ENCODE measurements at regions not wholly inside any gene's neighbourhood (a gene's known extent, or its start where the extent isn't known, plus 50 kb on each side); places are given as distances from the start of the nearest gene placed in this dataset.

DNA sequence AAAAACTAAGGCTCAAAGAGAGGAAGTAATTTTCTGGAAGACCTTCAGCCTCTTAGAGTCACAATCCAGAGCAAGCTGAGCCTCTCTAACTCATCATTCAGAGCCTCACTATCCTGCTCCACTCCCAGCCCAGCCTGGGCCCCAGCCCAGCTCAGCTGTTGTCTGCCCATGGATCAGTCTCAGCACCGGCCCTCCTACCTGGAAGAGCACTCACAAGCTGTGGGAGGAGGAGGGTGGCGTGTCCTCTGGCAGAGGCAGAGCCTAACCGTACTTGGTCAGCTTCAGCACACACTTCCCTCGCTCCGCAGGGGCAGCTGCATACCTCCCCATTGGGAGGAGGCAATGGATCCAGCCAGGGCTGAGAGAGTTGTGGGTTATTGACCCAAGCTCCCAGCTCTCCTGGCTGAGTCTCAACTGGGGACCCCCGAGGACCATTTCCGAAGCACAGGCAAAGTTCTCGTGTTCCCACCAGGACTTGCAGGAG lies 66.7 kb upstream of the GPR26 start:
- TF ChIP-seq, protein P1, sequence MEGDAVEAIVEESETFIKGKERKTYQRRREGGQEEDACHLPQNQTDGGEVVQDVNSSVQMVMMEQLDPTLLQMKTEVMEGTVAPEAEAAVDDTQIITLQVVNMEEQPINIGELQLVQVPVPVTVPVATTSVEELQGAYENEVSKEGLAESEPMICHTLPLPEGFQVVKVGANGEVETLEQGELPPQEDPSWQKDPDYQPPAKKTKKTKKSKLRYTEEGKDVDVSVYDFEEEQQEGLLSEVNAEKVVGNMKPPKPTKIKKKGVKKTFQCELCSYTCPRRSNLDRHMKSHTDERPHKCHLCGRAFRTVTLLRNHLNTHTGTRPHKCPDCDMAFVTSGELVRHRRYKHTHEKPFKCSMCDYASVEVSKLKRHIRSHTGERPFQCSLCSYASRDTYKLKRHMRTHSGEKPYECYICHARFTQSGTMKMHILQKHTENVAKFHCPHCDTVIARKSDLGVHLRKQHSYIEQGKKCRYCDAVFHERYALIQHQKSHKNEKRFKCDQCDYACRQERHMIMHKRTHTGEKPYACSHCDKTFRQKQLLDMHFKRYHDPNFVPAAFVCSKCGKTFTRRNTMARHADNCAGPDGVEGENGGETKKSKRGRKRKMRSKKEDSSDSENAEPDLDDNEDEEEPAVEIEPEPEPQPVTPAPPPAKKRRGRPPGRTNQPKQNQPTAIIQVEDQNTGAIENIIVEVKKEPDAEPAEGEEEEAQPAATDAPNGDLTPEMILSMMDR (IDR thresholded peaks at IDR 0.05; ENCODE audit: insufficient read depth, low read length, severe bottlenecking), result no peak
- Histone ChIP-seq H3K36me3 (ENCODE audit: control insufficient read depth, insufficient read depth, low read length) (no peaks in the 10 kb centered on the region), H3K4me3 (ENCODE audit: low read depth, low read length) (no peak overlapping the region), H3K27me3 (ENCODE audit: control insufficient read depth, insufficient read depth, low read length) (no peaks in the 10 kb centered on the region)
- no peak for DNase-seq (ENCODE audit: low read depth)
- no peak for FAIRE-seq

DNA sequence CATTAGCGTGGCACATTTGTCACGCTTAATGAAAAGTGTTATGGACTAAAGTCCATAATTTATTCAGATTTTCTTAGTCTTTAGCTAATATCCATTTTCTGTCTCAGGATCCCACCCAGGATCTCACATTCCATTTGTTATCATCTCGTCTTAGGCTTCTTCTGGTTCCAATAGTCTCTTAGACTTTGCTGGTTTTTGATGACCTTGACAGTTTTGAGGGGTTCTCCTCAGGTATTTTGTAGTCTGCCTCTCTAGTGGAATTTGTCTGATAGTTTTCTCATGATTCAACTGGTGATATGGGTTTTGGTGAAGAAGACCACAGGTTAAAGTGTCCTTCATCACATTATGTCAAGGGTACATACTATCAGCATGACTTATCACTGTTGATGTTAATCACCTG lies 66.0 kb upstream of the GPR26 start:
- TF ChIP-seq, protein P1 (IDR thresholded peaks at IDR 0.05; ENCODE audit: insufficient read depth, low read length, severe bottlenecking), result no peak
- DNase-seq (ENCODE audit: low read depth), result no peak
- H3K4me3 ChIP-seq (ENCODE audit: low read depth, low read length), result no peak overlapping the region
- H3K27me3 ChIP-seq (ENCODE audit: control insufficient read depth, insufficient read depth, low read length), result no peaks in the 10 kb centered on the region
- FAIRE-seq, result no peak
- H3K36me3 ChIP-seq (ENCODE audit: control insufficient read depth, insufficient read depth, low read length), result no peaks in the 10 kb centered on the region

DNA sequence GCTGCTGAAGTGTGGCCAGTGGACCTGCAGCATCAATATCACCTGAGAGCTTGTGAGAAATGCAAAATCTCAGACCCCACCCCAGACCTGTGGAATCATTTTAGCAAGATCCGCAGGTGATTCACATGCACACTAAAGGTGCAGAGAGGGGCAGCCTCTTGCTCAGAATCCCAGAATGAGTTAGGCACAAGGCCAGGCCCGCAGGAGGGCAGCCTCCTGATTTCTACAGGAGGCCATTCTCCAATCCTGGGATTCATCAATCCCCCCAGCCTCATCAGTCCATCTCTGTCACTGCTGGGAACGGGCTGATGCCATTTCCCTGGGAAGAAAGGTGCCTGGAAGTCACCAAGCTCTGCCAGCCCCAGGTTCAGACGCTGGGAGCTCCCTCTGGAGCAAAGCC lies 63.0 kb upstream of the GPR26 start:
- H3K4me3 ChIP-seq (ENCODE audit: low read depth, low read length), result no peak overlapping the region
- DNase-seq (ENCODE audit: low read depth) (no peak), FAIRE-seq (no peak)
- TF ChIP-seq, protein P1 (IDR thresholded peaks at IDR 0.05; ENCODE audit: insufficient read depth, low read length, severe bottlenecking), result no peak
- no peaks in the 10 kb centered on the region for H3K27me3 ChIP-seq (ENCODE audit: control insufficient read depth, insufficient read depth, low read length)
- H3K36me3 ChIP-seq (ENCODE audit: control insufficient read depth, insufficient read depth, low read length), result no peaks in the 10 kb centered on the region

DNA sequence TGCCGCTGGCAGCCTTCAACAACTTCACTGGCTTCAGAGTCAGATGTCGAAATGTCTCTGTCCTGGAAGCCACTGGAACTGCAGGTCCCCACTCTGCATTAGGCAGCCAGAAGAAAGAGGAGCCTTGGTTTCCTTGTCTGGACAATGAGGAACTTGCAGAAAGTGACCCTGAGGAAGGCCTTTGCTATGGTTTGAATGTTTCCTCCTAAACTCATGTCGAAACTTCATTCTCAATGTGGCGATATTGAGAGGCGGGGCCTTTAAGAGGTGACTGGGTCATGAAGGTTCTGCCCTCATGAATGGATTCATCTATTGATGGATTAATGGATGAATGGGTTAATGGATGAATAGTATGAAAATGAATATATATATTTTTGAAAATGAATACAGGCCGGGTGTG lies 61.6 kb upstream of the GPR26 start:
- FAIRE-seq (no peak), DNase-seq (ENCODE audit: low read depth) (no peak)
- TF ChIP-seq, protein P1 (IDR thresholded peaks at IDR 0.05; ENCODE audit: insufficient read depth, low read length, severe bottlenecking), result no peak

DNA sequence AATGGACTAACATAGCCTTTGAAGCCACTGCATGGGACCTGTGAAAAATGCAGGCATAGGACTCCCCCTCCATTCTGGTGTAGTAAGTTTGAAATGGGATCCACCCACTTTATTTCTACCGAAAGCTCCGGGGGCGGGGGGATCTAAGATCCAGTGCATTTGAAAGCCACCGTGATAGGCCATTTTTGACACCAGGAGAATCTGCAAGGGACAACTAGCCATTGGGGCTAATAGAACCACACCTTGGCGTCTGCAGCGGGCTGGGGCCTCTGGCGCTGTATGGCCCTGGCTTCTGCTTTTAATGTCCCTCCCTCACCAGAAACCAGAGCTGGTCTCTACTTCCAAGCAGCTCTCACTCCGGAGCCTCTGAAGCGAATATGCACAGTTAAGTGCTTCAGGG lies 60.1 kb upstream of the GPR26 start:
- TF ChIP-seq, protein P1 (IDR thresholded peaks at IDR 0.05; ENCODE audit: insufficient read depth, low read length, severe bottlenecking), result no peak
- Histone ChIP-seq H3K27me3 (ENCODE audit: control insufficient read depth, insufficient read depth, low read length) (no peaks in the 10 kb centered on the region), H3K36me3 (ENCODE audit: control insufficient read depth, insufficient read depth, low read length) (no peaks in the 10 kb centered on the region), H3K4me3 (ENCODE audit: low read depth, low read length) (no peak overlapping the region)
- no peak for FAIRE-seq
- no peak for DNase-seq (ENCODE audit: low read depth)

More for the DNA sequence above, 61.6 kb upstream of the GPR26 start:
- no peak overlapping the region for H3K4me3 ChIP-seq (ENCODE audit: low read depth, low read length)
- no peaks in the 10 kb centered on the region for H3K27me3 ChIP-seq (ENCODE audit: control insufficient read depth, insufficient read depth, low read length)
- H3K36me3 ChIP-seq (ENCODE audit: control insufficient read depth, insufficient read depth, low read length), result no peaks in the 10 kb centered on the region

DNA sequence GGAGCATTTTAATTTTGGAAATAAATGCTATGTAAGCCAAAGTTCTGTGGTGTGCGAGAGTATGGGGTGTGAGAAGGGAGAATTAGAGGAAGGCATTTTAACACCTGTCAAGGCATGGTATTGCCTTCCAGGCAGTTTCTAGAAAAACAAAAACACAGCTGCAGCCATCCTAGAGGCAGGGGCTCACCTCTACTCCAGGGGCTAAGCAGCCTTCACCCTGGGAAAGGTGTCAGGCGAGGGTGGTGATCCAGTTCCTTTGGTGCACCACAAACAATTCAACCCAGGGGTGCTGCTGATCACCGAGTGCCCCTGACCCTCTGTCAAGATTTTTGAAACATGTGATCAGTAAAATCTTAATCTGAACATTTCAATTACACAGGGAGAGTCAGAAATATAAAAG lies 59.2 kb upstream of the GPR26 start:
- no peak overlapping the region for H3K4me3 ChIP-seq (ENCODE audit: low read depth, low read length)
- FAIRE-seq (no peak), DNase-seq (ENCODE audit: low read depth) (no peak)
- H3K36me3 ChIP-seq (ENCODE audit: control insufficient read depth, insufficient read depth, low read length), result no peaks in the 10 kb centered on the region
- TF ChIP-seq, protein P1 (IDR thresholded peaks at IDR 0.05; ENCODE audit: insufficient read depth, low read length, severe bottlenecking), result no peak
- no peaks in the 10 kb centered on the region for H3K27me3 ChIP-seq (ENCODE audit: control insufficient read depth, insufficient read depth, low read length)
